ENCODE measurements at regions not wholly inside any gene's neighbourhood (a gene's known extent, or its start where the extent isn't known, plus 50 kb on each side); places are given as distances from the start of the nearest gene placed in this dataset.

GRCh38 chr4:57658188-57658587 is 548.0 kb upstream of the IGFBP7 start:
- no peak for TF ChIP-seq CTCF (IDR thresholded peaks at IDR 0.05; ENCODE audit: low read depth, low read length)
- no peak for DNase-seq (ENCODE audit: low read depth in 1 of 2, low spot score in 1 of 2)
- H3K27ac ChIP-seq, result no peak overlapping the region
- no peak overlapping the region for H3K4me3 ChIP-seq
- no peaks in the 10 kb centered on the region for H3K27me3 ChIP-seq
- H3K4me1 ChIP-seq (ENCODE audit: low read depth), result no peaks in the 10 kb centered on the region
- H3K9me3 ChIP-seq (ENCODE audit: low read depth), result no peaks in the 10 kb centered on the region
- H3K36me3 ChIP-seq, result no peaks in the 10 kb centered on the region

- Histone ChIP-seq H3K4me3 (no peak overlapping the region), H3K4me1 (ENCODE audit: low read depth) (no peaks in the 10 kb centered on the region), H3K9me3 (ENCODE audit: low read depth) (no peaks in the 10 kb centered on the region), H3K27me3 (no peaks in the 10 kb centered on the region), H3K36me3 (no peaks in the 10 kb centered on the region), H3K27ac (no peak overlapping the region)
- no peak for TF ChIP-seq CTCF (IDR thresholded peaks at IDR 0.05; ENCODE audit: low read depth, low read length)
- no peak for DNase-seq (ENCODE audit: low read depth in 1 of 2, low spot score in 1 of 2)
Measured at GRCh38 chr4:57655342-57655741, 545.2 kb upstream of the IGFBP7 start.

GRCh38 chr4:57652779-57653178 is 542.6 kb upstream of the IGFBP7 start:
- TF ChIP-seq CTCF (IDR thresholded peaks at IDR 0.05; ENCODE audit: low read depth, low read length), result no peak
- H3K4me1 ChIP-seq (ENCODE audit: low read depth), result no peaks in the 10 kb centered on the region
- no peaks in the 10 kb centered on the region for H3K27me3 ChIP-seq
- no peak overlapping the region for H3K27ac ChIP-seq
- no peak overlapping the region for H3K4me3 ChIP-seq
- H3K9me3 ChIP-seq (ENCODE audit: low read depth), result no peaks in the 10 kb centered on the region
- DNase-seq (ENCODE audit: low read depth in 1 of 2, low spot score in 1 of 2), result peak in 1 of 2 donors; percentile 7
- H3K36me3 ChIP-seq, result no peaks in the 10 kb centered on the region

GRCh38 chr4:57640391-57641100 is 530.4 kb upstream of the IGFBP7 start:
- no peak for TF ChIP-seq CTCF (IDR thresholded peaks at IDR 0.05; ENCODE audit: low read depth, low read length)
- Histone ChIP-seq H3K27ac (no peak overlapping the region), H3K9me3 (ENCODE audit: low read depth) (no peaks in the 10 kb centered on the region), H3K36me3 (no peaks in the 10 kb centered on the region), H3K4me1 (ENCODE audit: low read depth) (no peaks in the 10 kb centered on the region), H3K27me3 (no peaks in the 10 kb centered on the region), H3K4me3 (no peak overlapping the region)
- DNase-seq (ENCODE audit: low read depth in 1 of 2, low spot score in 1 of 2), result no peak

- Histone ChIP-seq H3K4me3 (no peak overlapping the region), H3K4me1 (ENCODE audit: low read depth) (no peaks in the 10 kb centered on the region), H3K27ac (no peak overlapping the region), H3K36me3 (no peaks in the 10 kb centered on the region), H3K27me3 (no peaks in the 10 kb centered on the region), H3K9me3 (ENCODE audit: low read depth) (no peaks in the 10 kb centered on the region)
- no peak for TF ChIP-seq CTCF (IDR thresholded peaks at IDR 0.05; ENCODE audit: low read depth, low read length)
- DNase-seq (ENCODE audit: low read depth in 1 of 2, low spot score in 1 of 2), result no peak
Measured at GRCh38 chr4:57639561-57640382, 529.6 kb upstream of the IGFBP7 start.

Measured in cardiac muscle cell (in vitro differentiated cells and primary cell).